Ishikawa (cell line): ENCODE measurements at regions not wholly inside any gene's neighbourhood (a gene's known extent, or its start where the extent isn't known, plus 50 kb on each side); places are given as distances from the start of the nearest gene placed in this dataset.
A peak's percentile ranks its signal among the peaks of the same experiment; 100 is the strongest.

Source experiments
- CEBPB ChIP-seq: IDR thresholded peaks from 2 replicates; pipeline ENCODE4 v1.6.1; 2012
- CREB1 ChIP-seq: IDR thresholded peaks from 2 replicates; pipeline ENCODE4 v1.6.1; 2012; ENCODE audit warnings: low read depth
- EGR1 ChIP-seq: IDR thresholded peaks from 2 replicates; pipeline ENCODE4 v1.6.1; 2012
- EP300 ChIP-seq: IDR thresholded peaks from 2 replicates; pipeline ENCODE4 v1.6.1; 2012; ENCODE audit warnings: borderline replicate concordance
- FOXM1 ChIP-seq: IDR thresholded peaks from 2 replicates; pipeline ENCODE4 v1.6.1; 2012; ENCODE audit warnings: low read depth, borderline replicate concordance
- NFIC ChIP-seq: IDR thresholded peaks from 2 replicates; pipeline ENCODE4 v1.6.1; 2012
- RAD21 ChIP-seq: IDR thresholded peaks from 2 replicates; pipeline ENCODE4 v1.6.1; 2012; ENCODE audit warnings: low read depth
- TAF1 ChIP-seq: IDR thresholded peaks from 2 replicates; pipeline ENCODE4 v1.6.1; 2012; ENCODE audit warnings: low read depth, mild to moderate bottlenecking
- TCF12 ChIP-seq: IDR thresholded peaks from 2 replicates; pipeline ENCODE4 v1.6.1; 2012; ENCODE audit warnings: low read depth
- TEAD4 ChIP-seq: IDR thresholded peaks from 2 replicates; pipeline ENCODE4 v1.6.1; 2012
- YY1 ChIP-seq: IDR thresholded peaks from 2 replicates; pipeline ENCODE4 v1.6.1; 2012; ENCODE audit warnings: low read depth
- ZBTB7A ChIP-seq: IDR thresholded peaks from 2 replicates; pipeline ENCODE4 v1.6.1; 2012; ENCODE audit warnings: low read depth
- TF ChIP-seq, protein P1 (sequence below): IDR thresholded peaks from 2 replicates; pipeline ENCODE4 v1.6.1; 2012; ENCODE audit warnings: low read depth, mild to moderate bottlenecking
- TF ChIP-seq, protein P2 (sequence below): IDR thresholded peaks from 2 replicates; pipeline ENCODE4 v1.6.1; 2012
- TF ChIP-seq, protein P3 (sequence below): IDR thresholded peaks from 2 replicates; pipeline ENCODE4 v1.6.1; 2012

DNA sequence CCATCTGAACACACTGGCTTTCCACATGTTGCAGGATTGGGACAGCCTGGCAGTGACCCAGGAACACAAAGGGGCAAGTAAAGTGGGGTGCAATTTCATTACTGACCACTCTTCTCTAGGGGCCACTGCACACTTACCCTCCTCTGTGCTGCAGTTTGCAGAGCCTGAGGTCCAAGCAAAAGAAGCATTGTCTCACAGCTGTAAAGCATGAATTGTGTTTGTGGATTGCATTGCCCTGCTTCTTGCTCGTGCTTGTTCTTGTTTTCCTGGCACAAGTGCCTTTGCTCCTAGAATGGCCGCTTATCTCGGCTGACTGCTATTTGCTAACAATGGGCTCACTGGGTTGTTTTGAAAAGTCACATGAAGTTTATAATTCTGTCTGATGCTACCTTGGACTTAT is 209.1 kb upstream of the JADE1 start:
- TF ChIP-seq CEBPB: peak; percentile 14; the same call in 1 of the 2 replicates
- TF ChIP-seq, protein P1, sequence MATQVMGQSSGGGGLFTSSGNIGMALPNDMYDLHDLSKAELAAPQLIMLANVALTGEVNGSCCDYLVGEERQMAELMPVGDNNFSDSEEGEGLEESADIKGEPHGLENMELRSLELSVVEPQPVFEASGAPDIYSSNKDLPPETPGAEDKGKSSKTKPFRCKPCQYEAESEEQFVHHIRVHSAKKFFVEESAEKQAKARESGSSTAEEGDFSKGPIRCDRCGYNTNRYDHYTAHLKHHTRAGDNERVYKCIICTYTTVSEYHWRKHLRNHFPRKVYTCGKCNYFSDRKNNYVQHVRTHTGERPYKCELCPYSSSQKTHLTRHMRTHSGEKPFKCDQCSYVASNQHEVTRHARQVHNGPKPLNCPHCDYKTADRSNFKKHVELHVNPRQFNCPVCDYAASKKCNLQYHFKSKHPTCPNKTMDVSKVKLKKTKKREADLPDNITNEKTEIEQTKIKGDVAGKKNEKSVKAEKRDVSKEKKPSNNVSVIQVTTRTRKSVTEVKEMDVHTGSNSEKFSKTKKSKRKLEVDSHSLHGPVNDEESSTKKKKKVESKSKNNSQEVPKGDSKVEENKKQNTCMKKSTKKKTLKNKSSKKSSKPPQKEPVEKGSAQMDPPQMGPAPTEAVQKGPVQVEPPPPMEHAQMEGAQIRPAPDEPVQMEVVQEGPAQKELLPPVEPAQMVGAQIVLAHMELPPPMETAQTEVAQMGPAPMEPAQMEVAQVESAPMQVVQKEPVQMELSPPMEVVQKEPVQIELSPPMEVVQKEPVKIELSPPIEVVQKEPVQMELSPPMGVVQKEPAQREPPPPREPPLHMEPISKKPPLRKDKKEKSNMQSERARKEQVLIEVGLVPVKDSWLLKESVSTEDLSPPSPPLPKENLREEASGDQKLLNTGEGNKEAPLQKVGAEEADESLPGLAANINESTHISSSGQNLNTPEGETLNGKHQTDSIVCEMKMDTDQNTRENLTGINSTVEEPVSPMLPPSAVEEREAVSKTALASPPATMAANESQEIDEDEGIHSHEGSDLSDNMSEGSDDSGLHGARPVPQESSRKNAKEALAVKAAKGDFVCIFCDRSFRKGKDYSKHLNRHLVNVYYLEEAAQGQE: no peak
- no peak for TF ChIP-seq CREB1
- no peak for TF ChIP-seq TEAD4
- no peak for TF ChIP-seq EGR1
- peak; percentile 27 for TF ChIP-seq NFIC
- TF ChIP-seq TCF12: no peak
- TF ChIP-seq, protein P2, sequence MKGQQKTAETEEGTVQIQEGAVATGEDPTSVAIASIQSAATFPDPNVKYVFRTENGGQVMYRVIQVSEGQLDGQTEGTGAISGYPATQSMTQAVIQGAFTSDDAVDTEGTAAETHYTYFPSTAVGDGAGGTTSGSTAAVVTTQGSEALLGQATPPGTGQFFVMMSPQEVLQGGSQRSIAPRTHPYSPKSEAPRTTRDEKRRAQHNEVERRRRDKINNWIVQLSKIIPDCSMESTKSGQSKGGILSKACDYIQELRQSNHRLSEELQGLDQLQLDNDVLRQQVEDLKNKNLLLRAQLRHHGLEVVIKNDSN: no peak
- no peak for TF ChIP-seq ZBTB7A

DNA sequence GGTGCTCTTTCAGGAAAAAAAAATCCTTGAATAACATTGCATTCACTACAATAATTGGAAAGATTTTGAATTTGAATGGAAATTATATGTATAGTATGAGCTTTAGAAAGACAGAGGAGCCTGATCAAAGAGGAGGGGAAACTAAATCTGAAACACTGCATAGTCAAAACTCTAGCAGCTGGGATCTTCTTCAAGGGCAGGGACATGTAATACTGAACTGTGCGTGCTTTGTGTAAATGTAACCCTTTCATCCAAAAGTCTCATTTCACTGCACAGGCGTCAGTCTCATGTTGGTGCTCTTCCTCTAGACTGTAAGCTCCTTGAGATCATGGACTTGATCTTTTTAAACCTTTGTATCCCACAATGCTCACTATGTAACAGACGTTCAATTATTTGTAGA is 212.0 kb upstream of the JADE1 start:
- TF ChIP-seq ZBTB7A (no peak), RAD21 (no peak), YY1 (no peak), CREB1 (no peak), TEAD4 (no peak), TAF1 (no peak), EGR1 (no peak), FOXM1 (no peak), CEBPB (no peak), EP300 (no peak), TCF12 (no peak)
- TF ChIP-seq, protein P2: no peak
- TF ChIP-seq, protein P1: no peak

DNA sequence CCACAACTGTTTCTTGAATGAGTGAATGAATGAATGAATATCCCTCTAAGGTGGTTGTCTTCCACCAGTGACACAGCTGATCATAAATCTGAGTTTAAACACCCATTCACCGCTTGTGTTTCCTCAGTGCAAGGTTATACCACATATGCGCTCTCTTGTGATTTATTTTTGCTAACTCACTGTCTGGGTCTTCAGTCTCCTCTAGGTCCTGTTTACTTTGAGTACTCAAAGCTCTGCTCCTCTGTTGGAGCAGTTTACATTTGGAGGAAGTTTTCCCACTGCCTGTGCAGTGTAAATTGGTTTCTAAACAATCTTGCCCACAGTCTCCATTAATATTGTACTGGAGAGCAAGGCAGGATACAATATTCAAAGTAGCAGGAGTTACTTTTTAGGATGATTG is 212.6 kb upstream of the JADE1 start:
- TF ChIP-seq FOXM1 (no peak), TCF12 (no peak), CEBPB (no peak), EGR1 (no peak), CREB1 (no peak), YY1 (no peak), EP300 (no peak)
- TF ChIP-seq, protein P1: no peak
- TF ChIP-seq, protein P2: no peak
- TF ChIP-seq, protein P3, sequence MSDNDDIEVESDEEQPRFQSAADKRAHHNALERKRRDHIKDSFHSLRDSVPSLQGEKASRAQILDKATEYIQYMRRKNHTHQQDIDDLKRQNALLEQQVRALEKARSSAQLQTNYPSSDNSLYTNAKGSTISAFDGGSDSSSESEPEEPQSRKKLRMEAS: no peak

DNA sequence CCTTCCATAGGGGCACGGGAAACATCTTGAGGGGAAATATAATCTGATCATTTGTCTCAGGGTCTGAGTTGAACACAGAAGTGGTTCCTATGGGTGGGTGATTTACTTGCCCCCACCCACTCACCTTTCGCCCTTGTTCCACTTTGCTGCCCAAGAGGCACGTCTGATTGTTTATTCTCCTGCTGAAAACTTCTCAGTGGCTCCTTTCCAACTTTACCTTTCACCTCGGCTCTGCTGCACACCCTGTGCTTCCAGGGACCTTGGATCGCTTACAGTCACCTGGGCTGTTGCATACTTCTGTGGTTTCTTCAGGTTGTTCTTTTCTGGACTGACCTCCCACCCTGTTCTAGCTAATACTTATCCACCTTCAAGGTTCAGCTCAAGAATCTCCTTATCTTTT is 213.4 kb upstream of the JADE1 start:
- TF ChIP-seq TEAD4 (peak; percentile 76), EP300 (peak; percentile 76; the same call in 1 of the 2 replicates), ZBTB7A (peak; percentile 60; the same call in 1 of the 2 replicates), CREB1 (no peak), EGR1 (peak; percentile 41; the same call in 1 of the 2 replicates), NFIC (peak; percentile 85), YY1 (no peak), TCF12 (peak; percentile 73), RAD21 (peak; percentile 9; the same call in 1 of the 2 replicates)

DNA sequence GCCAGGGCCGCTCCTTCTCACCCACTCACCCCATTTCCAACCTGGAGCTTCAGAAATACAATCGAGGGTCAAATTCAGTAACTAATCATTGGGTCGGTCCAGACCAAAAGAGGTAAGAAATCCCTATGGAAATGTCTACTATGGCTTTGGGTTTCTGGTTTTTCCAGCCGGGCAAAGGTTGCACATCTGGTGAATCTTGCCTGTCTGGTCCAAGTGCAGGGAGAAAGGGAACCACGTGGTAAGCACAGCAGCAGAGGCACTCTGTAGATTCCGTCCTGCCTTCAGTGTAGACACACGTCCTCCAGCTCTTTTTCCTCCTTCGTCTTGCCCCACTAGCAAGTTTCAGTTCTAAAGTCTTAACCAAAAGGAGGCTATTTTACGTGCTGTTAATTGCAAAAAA is 218.0 kb upstream of the JADE1 start:
- TF ChIP-seq FOXM1 (no peak), TEAD4 (no peak), TCF12 (no peak), CEBPB (no peak), ZBTB7A (no peak), EP300 (no peak), EGR1 (no peak), NFIC (no peak), CREB1 (no peak), TAF1 (no peak), RAD21 (no peak), YY1 (no peak)
- TF ChIP-seq, protein P3: no peak
- TF ChIP-seq, protein P1: no peak
- TF ChIP-seq, protein P2: no peak
